ENCODE measurements at regions not wholly inside any gene's neighbourhood (a gene's known extent, or its start where the extent isn't known, plus 50 kb on each side); places are given as distances from the start of the nearest gene placed in this dataset.

DNA sequence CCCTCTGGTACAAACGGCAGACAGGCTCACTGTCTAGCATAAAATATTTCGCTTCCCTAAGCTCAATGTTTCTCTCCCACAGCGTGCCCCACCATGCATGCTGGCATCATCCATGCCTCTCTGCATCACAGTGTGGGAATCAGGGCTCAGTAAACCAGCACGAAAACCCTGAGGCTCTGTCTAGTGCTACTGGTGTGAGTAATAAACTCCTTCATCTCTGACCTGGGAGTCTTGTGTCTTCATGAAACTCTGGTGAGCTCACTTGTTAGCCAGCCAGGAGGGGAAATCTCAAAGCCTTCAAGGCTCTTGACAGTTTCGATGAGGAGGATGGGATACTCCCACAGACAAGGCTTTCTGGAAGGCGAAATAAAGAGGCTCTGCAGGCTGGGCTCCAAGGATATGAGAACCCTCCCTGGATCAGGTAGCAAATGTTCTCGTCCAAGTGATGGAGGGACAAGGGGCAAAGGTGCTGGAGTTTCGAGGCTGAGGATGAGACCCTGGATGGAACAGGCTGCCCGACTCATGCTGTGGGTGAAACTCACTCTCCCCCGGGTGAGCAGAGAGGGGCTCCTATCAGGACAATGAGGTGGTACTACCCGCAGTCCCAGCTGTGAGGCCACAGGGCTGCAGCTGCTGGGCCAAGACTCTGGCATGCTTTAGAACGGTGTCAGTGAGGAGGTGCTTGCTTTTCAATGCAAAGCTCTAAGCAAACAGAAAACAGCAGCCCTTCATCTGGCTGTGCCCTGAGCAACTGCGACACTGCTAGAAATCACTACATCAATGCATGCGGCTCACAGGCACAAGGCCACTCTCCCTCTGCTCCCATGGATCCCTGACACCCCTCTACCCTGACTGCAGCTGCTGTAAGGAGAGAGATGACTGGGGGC is 69.3 kb downstream of the SHANK2 start:
- Histone ChIP-seq H3K4me3 (no peak overlapping the region), H3K27ac (no peak overlapping the region), H3K9me3 (no peaks in the 10 kb centered on the region), H3K36me3 (no peaks in the 10 kb centered on the region), H3K27me3 (replicated peaks; ENCODE audit: insufficient read depth) (no peaks in the 10 kb centered on the region), H3K4me1 (ENCODE audit: control insufficient read depth in 1 of 2, low read depth in 2 of 2) (no peaks in the 10 kb centered on the region)
- TF ChIP-seq, protein P1, sequence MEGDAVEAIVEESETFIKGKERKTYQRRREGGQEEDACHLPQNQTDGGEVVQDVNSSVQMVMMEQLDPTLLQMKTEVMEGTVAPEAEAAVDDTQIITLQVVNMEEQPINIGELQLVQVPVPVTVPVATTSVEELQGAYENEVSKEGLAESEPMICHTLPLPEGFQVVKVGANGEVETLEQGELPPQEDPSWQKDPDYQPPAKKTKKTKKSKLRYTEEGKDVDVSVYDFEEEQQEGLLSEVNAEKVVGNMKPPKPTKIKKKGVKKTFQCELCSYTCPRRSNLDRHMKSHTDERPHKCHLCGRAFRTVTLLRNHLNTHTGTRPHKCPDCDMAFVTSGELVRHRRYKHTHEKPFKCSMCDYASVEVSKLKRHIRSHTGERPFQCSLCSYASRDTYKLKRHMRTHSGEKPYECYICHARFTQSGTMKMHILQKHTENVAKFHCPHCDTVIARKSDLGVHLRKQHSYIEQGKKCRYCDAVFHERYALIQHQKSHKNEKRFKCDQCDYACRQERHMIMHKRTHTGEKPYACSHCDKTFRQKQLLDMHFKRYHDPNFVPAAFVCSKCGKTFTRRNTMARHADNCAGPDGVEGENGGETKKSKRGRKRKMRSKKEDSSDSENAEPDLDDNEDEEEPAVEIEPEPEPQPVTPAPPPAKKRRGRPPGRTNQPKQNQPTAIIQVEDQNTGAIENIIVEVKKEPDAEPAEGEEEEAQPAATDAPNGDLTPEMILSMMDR (IDR thresholded peaks at IDR 0.05): no peak
- DNase-seq (ENCODE audit: low spot score) (no peak), ATAC-seq (ENCODE audit: insufficient number of reproducible peaks, low FRiP score, low read depth) (no peak)

DNA sequence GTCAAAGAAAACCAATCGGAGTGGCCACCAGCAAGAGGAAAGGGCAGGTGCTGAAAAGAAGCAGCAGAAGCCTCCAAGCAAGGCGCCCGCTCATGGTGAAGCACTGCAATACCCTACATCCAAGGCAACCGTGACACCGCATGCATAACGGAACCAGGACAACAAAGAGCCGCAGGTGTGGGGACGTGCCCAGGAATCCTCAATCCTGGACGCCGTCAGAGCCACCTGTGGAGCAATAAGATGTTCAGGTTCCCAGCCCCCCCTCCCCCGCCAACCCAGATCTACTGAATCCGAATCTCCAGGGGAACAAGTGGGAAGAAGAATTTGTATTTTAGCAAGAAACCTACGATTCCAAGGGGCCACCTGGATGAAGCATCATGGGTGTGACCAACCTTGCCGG is 70.8 kb downstream of the SHANK2 start:
- Histone ChIP-seq H3K27me3 (replicated peaks; ENCODE audit: insufficient read depth) (no peaks in the 10 kb centered on the region), H3K36me3 (no peaks in the 10 kb centered on the region), H3K4me1 (ENCODE audit: control insufficient read depth in 1 of 2, low read depth in 2 of 2) (no peaks in the 10 kb centered on the region), H3K9me3 (peaks cover 6% of the 10 kb centered on the region), H3K4me3 (no peak overlapping the region), H3K27ac (no peak overlapping the region)
- DNase-seq (ENCODE audit: low spot score) (no peak), ATAC-seq (ENCODE audit: insufficient number of reproducible peaks, low FRiP score, low read depth) (no peak)
- TF ChIP-seq, protein P1 (IDR thresholded peaks at IDR 0.05): no peak

DNA sequence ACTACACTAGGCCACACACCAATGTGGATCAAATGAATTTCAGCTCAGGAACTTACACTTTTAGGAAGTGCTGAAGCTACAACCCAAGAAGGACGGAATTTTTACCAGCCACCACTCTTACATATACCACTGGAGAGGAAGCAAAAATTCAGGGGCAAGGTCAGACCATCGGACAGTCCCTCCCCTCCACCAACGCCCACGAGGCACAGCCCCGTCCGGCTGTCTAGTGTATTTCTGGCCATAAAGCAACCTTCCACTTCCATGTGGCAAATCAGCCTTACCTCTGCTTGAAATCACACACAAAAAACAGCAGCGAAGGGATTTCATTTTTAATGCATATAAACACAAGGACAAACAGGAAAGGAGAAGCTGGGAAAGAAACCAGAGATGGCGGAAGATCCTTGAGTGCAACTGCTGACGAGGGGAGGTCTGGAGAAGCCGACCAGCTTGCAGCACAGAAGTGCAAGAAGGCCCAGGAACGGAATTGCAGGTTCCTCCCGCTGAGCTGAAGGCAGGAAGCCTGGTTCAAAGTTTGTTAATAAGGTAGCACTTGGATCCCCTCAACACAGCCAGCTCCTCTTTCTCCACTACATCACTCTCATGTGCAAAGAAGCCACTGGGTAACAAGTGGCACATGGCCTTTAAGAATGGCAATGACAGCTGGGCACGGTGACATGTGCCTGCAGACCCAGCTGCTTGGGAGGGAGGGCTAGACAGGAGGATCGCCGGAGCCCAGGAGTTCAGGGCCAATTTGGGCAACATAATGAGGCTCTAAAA is 71.5 kb downstream of the SHANK2 start:
- Histone ChIP-seq H3K27ac (no peak overlapping the region), H3K9me3 (peaks cover 7% of the 10 kb centered on the region), H3K4me3 (no peak overlapping the region), H3K36me3 (no peaks in the 10 kb centered on the region), H3K4me1 (ENCODE audit: control insufficient read depth in 1 of 2, low read depth in 2 of 2) (no peaks in the 10 kb centered on the region), H3K27me3 (replicated peaks; ENCODE audit: insufficient read depth) (no peaks in the 10 kb centered on the region)
- TF ChIP-seq, protein P1 (IDR thresholded peaks at IDR 0.05): no peak
- no peak for DNase-seq (ENCODE audit: low spot score)
- ATAC-seq (ENCODE audit: insufficient number of reproducible peaks, low FRiP score, low read depth): no peak

DNA sequence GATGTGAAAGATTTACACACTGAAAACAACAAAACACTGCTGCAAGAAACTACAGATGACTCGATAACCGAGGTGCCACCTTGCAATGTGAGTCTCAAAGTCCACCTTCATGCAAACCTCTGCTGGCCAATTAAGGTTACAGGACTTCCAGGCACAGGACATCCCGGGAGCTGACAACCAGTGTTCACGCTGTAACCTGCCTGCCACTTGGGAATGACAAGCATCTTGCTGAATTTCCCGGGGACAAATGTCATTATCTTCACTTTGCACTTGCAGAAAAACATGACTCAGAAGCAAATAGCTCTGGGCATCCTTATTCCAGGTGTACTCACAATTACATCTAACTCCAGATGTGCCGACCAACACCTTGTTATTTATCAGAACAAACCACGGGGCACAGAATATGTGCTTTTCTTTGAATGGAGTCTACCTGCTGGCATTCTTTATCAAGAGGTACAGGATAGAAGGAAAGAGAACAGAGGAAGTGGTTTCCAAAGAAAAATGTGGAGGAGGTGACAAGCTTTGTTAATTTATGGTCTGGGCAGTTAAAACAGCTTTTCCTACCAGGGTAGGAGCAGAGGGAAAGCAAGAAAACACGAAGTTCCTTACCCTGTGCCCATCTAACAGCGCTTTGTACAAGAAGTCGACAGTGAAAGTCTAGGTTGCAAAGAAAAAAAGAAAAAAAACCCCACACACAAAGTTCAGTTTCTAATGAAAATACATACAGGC is 72.3 kb downstream of the SHANK2 start:
- H3K4me3 ChIP-seq: no peak overlapping the region
- ATAC-seq (ENCODE audit: insufficient number of reproducible peaks, low FRiP score, low read depth) (no peak), DNase-seq (ENCODE audit: low spot score) (no peak)
- H3K36me3 ChIP-seq: no peaks in the 10 kb centered on the region
- no peak overlapping the region for H3K27ac ChIP-seq
- TF ChIP-seq, protein P1 (IDR thresholded peaks at IDR 0.05): no peak
- peaks cover 7% of the 10 kb centered on the region for H3K9me3 ChIP-seq
- no peaks in the 10 kb centered on the region for H3K4me1 ChIP-seq (ENCODE audit: control insufficient read depth in 1 of 2, low read depth in 2 of 2)
- H3K27me3 ChIP-seq (replicated peaks; ENCODE audit: insufficient read depth): no peaks in the 10 kb centered on the region

DNA sequence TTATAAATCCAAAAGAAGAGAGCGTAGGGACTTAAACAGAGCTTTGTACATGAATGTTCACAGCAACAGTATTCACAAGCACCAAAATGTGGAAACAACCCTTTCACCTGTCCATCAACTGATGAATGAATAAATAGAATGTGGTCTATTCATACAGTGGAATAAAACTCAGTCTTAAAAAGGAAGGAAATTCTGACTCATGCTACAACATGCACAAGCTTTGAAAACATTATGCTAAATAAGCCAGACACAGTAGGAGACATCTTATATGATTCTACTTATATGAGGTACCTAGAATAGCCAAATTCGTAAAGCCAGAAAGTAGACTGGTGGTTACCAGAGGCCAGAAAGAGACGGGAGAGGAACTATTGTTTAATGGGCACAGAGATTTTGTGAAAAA is 74.3 kb downstream of the SHANK2 start:
- TF ChIP-seq, protein P1 (IDR thresholded peaks at IDR 0.05): no peak

More for the DNA sequence above, 74.3 kb downstream of the SHANK2 start:
- Histone ChIP-seq H3K9me3 (peaks cover 7% of the 10 kb centered on the region), H3K27me3 (replicated peaks; ENCODE audit: insufficient read depth) (no peaks in the 10 kb centered on the region), H3K4me1 (ENCODE audit: control insufficient read depth in 1 of 2, low read depth in 2 of 2) (no peaks in the 10 kb centered on the region), H3K4me3 (no peak overlapping the region), H3K36me3 (no peaks in the 10 kb centered on the region), H3K27ac (no peak overlapping the region)
- ATAC-seq (ENCODE audit: insufficient number of reproducible peaks, low FRiP score, low read depth): no peak
- no peak for DNase-seq (ENCODE audit: low spot score)
